ENCODE measurements at regions not wholly inside any gene's neighbourhood (a gene's known extent, or its start where the extent isn't known, plus 50 kb on each side); places are given as distances from the start of the nearest gene placed in this dataset.

DNA sequence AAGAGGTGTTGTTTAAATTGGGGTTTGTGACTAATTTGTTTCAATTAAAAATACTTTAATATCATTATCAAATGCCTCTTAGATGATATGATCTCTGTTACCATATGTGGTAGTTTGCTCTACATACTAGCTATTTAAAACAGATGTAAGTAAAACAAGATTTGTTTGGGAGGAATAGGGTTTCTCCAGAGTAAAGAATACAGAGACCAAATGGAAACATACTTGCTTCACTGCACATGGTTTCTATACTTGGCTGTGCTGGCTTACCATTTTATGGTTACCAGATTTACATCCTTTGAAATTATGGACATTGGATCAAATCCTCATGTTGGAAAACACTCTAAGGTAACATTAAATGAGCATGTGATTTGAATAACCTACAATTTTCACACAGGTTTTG lies 588.3 kb downstream of the CD109 start:
- no peak for TF ChIP-seq ZNF274 (IDR thresholded peaks at IDR 0.05; ENCODE audit: low read depth, low read length)
- TF ChIP-seq SUZ12 (IDR thresholded peaks at IDR 0.05; ENCODE audit: extremely low read depth, insufficient read depth, insufficient read length) = no peak

Measured in NT2/D1 (cell line).